NCI-H2029 treated with DMSO at 0.1 percent for 48 hours (cell line): ENCODE measurements at regions not wholly inside any gene's neighbourhood (a gene's known extent, or its start where the extent isn't known, plus 50 kb on each side); places are given as distances from the start of the nearest gene placed in this dataset.

Source experiments
- DNase-seq: peaks from one replicate; lab custom pipeline; 2025; lab: John Stamatoyannopoulos, UW

DNA sequence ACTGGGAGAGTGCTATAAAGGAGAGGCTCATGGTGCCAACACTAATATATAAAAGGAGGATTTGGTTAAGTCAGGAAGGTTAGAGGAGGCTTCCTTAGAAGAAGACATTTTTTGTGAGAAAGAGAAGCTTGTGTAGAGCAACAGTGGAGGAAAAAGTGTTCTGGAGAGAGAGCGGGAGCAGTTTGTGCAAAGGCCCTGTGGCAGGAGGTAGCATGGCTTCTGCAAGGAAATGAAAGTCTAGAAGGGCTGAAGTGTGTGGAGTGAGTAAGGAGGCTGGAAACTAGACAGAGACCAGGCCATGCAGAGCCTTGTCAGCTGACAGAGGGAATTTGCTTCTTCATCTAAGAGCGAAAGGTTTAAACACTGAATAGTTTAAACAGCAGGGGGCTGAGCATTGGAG lies 64.4 kb upstream of the ARAP3 start:
- no peak for DNase-seq

GRCh38 chr5:141745390-141745789 lies 63.4 kb upstream of the ARAP3 start:
- no peak for DNase-seq

DNA sequence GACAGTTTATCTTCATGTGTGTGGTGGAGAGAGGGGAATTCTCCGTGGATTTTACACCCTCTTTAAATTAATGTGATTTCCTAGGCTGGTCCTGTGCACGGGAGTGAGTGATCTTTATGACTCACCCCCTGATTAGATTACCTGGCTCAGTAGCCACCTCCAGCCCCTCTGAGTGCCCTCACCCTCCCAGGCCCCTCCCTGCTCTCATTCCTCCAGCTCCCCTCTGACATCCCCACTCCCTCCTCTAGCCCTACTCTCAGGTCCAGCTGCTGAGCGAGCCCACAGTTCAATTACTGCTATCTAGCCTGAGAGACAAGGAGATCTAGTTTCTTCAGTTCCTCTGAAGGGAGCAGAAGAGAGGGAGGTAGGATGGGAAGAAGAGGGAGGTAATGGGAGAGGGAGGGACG lies 61.8 kb upstream of the ARAP3 start:
- peak; percentile 52 for DNase-seq

DNA sequence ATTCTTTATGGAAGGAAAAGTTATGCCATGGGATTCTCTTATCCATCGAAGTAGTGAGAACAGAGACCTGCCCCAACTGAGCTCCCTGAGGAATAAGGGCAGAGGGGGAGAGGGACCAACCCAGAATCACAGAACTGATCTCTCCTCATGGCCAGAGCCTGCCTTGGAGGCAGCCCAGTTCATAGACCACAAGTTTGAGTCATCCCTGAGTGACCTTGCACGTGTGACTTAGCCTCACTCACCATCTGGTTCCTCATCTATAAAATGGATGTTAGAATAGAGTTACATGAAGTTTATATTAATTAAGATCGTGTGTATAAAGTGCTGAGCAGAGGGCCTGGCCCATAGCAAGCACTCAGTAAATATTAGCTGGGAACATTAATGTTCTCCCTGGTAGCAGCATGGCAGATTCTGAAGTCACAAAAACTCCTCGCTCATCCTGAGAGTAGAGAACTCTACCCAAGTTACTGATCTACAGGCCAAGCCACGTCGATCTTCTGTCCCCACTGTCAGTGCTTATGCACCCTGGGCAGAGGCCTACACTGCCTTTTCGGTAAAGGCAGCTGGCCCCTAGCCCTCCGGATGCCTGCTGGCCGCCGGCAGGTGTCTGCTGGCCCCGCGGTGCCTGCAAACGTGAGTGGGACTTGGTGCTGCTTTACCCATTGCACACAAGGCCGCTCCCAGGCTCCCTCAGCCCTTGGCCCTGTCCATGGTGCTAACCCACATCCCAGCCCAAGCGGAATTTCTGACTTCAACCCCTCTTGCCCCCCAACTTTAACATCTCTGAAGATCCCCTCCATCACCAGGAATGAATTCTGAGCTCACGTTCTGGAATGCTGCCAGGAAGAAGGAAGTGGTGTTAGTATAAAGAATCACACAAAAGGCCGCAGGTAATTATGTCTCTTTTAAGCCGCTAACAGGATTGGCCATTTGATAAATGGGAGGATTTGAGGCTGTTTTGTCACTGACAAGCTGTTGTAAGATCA lies 61.1 kb upstream of the ARAP3 start:
- peak; percentile 52 for DNase-seq

GRCh38 chr5:141742144-141742543 lies 60.1 kb upstream of the ARAP3 start:
- no peak for DNase-seq

- DNase-seq = no peak
Measured at GRCh38 chr5:141740885-141741284, 58.9 kb upstream of the ARAP3 start.

DNA sequence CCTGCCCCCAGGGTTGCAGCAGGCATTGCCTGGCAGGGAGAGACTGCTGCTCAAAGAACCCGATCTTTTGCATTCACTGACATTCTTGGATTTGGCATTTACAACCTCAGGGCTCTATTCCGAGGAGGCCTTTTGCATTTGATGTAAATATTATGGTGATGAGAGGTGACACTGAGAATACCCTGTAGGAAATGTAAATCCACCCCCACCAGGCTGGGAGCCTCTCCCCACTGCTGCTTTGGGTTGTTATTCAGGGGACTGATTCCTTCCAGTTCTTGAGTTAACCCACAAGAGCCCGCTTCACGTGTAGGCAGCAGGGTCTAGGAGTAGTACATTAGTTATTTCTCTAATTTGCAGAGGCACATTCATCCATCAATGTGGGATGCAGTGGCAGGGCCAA lies 55.5 kb upstream of the ARAP3 start:
- no peak for DNase-seq

- no peak for DNase-seq
Measured at GRCh38 chr5:141735823-141736222, 53.8 kb upstream of the ARAP3 start.

- peak; percentile 43 for DNase-seq
Measured at GRCh38 chr5:141734501-141735229, 52.6 kb upstream of the ARAP3 start.

DNA sequence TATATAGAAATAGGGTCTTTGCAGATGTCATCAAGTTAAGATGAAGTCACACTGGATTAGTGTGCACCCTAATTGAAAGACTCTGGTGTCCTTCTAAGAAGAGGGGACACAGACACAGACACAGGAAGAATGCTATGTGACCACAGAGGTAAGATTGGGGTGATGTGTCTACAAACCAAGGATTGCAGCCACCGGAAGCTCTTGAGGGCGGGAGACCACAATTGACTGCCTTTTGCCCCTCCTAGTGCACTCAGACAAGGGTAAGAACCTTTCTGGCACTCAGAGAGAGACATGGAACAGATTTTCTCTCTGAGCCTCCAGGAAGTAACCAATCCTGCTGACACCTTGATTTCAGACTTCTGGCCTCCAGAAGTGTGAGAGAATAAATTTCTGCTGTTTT lies 51.2 kb upstream of the ARAP3 start:
- no peak for DNase-seq

- DNase-seq = peak; percentile 21
Measured at GRCh38 chr5:141732417-141732816, 50.4 kb upstream of the ARAP3 start.
